ENCODE measurements at regions not wholly inside any gene's neighbourhood (a gene's known extent, or its start where the extent isn't known, plus 50 kb on each side); places are given as distances from the start of the nearest gene placed in this dataset.
"Not testable (repeated sequence)": the region's sequence is repeated elsewhere in the genome, so short reads cannot be mapped to it uniquely, and the experiment has no call there.

DNA sequence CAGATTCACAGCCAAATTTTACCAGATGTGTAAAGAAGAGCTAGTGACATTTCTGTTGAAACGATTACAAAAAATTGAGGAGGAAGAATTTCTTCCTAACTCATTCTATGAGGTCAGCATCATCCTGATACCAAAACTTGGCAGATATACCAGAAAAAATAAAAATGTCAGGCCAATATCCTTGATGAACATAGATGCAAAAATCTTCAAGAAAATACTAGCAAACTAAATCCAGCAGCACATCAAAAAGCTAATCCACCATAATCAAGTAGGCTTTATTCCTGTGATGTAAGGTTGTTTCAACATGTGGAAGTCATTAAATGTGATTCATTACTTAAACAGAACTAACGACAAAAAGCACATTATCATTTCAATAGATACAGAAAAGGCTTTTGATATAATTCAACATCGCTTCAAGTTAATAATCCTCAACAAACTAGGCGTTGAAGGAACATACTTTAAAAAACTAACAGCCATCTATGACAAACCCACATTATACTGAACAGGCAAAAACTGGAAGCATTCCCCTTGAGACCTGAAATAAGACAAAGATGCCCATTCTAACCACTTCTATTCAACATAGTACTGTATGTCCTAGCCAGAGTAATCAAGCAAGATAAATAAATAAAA is 807.7 kb upstream of the ZWINT start:
- no peak for DNase-seq (ENCODE audit: low spot score)

DNA sequence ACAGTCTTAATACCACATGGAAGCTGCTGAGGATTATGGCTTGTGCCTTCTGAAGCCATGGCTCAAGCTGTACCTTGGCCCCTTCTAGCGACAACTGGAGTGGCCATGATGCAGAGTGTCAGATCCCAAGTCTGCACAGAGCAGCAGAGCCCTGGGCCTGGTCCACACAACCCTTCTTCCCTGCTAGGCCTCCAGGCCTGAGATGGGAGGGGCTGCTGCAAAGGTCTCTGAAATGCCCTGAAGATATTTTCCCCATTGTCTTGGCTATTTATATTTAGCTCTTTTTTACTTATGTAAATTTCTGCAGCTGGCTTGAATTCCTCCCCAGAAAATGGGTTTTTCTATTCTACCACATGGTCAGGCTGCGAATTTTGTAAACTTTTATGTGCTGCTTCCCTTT is 804.6 kb upstream of the ZWINT start:
- DNase-seq (ENCODE audit: low spot score): no peak

DNA sequence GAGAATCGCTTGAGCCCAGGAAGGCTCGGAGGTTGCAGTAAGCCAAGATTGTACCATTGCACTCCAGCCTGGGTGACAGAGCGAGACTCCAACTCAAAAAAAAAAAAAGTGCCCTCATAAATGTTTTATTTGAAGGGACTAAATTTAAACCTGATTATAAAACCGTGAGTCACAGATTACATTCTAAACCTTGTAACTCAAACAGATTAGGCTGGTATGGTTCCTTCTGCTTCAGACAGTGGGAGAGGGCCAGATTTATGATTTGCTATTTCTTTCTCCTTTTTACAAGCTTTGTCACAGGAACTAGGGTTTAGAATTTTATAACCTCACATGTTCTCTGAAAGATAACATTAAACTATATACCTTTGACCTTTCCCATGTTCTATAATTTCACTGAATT is 801.2 kb upstream of the ZWINT start:
- no peak for DNase-seq (ENCODE audit: low spot score)

DNA sequence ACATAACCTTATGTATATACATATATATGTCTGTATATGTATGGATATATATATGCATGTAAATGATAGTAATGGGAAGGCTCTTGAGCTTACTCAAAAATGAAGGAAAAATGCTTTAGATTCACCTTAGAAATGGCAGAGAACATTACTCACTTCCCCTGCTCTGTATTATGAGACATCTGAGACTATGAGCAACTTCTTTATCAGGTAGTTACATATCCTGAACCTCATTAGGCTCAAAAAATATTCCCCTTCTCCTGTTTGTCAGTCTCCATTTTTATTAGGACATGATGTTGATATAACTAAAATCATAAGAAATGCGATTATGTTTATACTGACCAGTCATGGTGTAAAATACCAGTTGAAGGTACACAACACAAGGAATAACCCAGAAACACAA is 800.1 kb upstream of the ZWINT start:
- DNase-seq (ENCODE audit: low spot score): no peak

- DNase-seq (ENCODE audit: low spot score): no peak
Observed at GRCh38 chr10:57145548-57145947, 784.5 kb upstream of the ZWINT start.

- DNase-seq (ENCODE audit: low spot score): no peak
Observed at GRCh38 chr10:57142925-57143576, 782.0 kb upstream of the ZWINT start.

GRCh38 chr10:57141708-57142107 is 780.6 kb upstream of the ZWINT start:
- DNase-seq (ENCODE audit: low spot score): no peak

DNA sequence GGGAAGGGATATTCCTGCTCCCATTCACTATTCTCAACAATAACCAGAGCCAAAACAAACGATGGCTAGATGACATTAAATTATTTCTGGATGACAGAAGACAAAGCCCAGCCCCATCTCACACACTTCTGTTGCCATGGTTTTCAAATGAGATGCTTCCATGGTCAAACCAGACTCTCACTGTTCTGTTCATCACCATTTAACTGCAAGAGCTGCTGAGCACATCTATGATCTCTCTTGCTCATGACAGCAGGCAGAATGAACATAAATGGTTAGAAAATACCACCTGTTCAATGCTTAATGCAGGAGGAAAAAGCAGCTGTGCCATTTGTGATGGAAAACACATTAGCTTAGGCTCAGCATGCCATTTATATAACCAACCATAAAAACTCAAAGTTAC is 758.6 kb upstream of the ZWINT start:
- DNase-seq (ENCODE audit: low spot score): no peak

GRCh38 chr10:57113545-57113944 is 752.5 kb upstream of the ZWINT start:
- DNase-seq (ENCODE audit: low spot score): no peak

GRCh38 chr10:57102236-57102635 is 741.2 kb upstream of the ZWINT start:
- no peak for DNase-seq (ENCODE audit: low spot score)

DNA sequence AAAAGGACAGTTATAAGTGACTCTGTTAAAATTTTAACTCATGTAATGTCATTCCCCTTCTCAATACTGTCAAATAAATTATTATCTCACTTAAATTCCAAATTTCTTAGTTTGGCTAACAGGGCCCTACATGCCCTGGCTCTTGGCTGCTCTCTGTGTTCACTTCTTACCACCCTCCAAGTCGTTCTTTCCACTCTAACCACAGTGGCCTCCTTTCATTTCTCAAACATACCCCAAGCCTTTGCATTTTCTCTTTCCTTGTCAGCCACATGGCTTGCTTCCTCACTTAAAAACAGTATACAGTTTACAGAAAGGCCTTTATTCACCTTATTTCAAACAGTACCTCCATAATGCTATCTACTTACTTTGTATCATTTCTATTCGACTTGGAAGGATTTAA is 737.1 kb upstream of the ZWINT start:
- no peak for DNase-seq (ENCODE audit: low spot score)

DNA sequence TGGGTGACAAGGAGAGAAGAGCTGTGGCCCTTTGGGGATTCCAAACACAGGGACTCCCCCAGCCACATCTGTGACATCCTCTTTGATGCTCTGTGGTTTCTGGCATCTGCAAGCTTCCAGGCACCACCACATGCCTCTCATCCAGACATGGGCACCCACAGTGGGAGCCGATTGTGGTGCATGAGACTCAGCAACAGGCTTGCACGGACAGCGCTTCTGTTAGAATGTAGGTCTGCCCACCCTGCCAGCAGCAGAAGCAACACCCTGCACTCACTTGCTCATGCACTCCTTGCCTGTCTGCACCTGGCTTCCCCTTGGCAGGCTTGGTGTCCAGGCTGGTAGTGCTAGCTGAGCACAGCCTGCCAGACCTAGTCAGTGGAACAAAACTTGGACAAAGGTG is 735.0 kb upstream of the ZWINT start:
- no peak for DNase-seq (ENCODE audit: low spot score)

DNA sequence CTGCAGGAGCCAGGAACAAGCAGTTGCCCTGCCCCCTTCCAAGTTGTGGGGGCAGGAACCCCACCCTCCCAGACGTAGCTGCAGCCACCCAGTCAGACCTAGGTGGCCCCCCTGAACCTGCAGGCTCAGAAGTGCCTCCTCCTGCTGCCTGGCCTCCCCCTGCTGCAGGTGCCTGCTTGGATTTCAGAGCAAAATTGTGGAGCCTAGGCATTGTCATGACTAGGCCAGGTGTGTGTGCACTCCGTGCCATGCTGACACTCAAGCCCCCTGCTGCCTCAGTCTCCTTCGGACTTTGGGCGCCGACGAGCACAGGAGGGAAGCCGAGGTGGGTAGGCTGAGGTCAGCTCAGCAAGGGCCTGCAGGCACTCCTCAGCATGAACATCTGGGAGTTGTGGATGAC is 733.9 kb upstream of the ZWINT start:
- no peak for DNase-seq (ENCODE audit: low spot score)

- no peak for DNase-seq (ENCODE audit: low spot score)
Observed at GRCh38 chr10:57094083-57094482, 733.0 kb upstream of the ZWINT start.

- DNase-seq (ENCODE audit: low spot score): no peak
Observed at GRCh38 chr10:57053530-57053929, 692.5 kb upstream of the ZWINT start.

- no peak for DNase-seq (ENCODE audit: low spot score)
Observed at GRCh38 chr10:57049096-57049495, 688.0 kb upstream of the ZWINT start.

GRCh38 chr10:57038531-57038930 is 677.5 kb upstream of the ZWINT start:
- no peak for DNase-seq (ENCODE audit: low spot score)

GRCh38 chr10:57035310-57035709 is 674.3 kb upstream of the ZWINT start:
- DNase-seq (ENCODE audit: low spot score): no peak

DNA sequence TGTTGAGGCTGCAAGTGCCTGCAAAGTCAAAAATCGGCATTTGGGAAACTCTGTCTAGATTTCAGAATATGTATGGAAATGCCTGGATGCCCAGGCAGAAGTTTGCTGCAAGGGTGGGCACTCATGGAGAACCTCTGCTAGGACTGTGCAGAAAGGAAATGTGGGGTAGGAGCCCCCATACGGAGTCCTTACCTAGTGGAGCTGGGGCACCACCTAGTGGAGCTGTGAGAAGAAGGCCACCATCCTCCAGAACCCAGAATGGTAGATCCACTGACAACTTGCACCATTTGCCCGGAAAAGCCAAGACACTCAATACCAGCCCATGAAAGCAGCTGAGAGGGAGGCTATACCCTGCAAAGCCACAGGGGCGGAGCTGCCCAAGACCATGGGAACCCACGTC is 671.2 kb upstream of the ZWINT start:
- not testable (repeated sequence) for DNase-seq (ENCODE audit: low spot score)

GRCh38 chr10:57031346-57031745 is 670.3 kb upstream of the ZWINT start:
- no peak for DNase-seq (ENCODE audit: low spot score)

DNA sequence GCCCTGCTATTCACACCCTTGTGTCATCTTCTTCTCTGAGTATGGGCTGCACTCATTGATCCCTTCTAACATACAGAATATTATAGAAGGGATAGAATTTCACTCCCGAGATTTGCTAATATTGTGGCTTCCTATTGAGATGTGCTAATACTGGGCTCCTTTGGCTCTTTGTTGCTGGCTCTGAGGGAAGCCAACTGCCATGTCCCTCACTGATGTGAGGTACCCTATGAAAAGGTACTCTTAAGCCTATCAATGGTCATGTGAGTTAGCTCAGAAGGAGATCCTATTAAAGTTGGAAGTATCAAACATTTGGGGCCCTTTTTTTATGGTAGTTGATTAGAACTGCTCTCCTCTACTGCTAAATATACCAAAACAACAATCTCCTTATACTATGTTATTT is 665.2 kb upstream of the ZWINT start:
- DNase-seq (ENCODE audit: low spot score): no peak

- no peak for DNase-seq (ENCODE audit: low spot score)
Observed at GRCh38 chr10:57023626-57024025, 662.6 kb upstream of the ZWINT start.

DNA sequence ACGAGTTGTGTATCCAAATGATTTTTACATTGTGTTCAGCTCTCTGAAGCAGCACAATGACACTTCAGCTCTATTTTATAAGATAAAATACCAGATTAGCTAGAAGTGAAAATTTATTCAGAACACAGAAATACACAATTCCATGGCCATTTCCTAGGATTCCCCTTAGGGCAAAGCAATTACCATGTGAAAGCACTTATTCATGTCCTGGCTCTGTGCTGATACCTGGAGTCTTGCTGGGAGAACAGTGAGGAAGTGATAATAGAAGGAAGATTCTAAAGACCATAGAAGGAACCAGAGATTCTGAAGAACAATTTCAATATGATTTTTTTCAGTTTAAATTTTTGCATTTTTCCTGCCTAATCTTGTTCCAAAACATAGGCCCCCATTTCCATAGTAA is 657.4 kb upstream of the ZWINT start:
- no peak for DNase-seq (ENCODE audit: low spot score)

DNA sequence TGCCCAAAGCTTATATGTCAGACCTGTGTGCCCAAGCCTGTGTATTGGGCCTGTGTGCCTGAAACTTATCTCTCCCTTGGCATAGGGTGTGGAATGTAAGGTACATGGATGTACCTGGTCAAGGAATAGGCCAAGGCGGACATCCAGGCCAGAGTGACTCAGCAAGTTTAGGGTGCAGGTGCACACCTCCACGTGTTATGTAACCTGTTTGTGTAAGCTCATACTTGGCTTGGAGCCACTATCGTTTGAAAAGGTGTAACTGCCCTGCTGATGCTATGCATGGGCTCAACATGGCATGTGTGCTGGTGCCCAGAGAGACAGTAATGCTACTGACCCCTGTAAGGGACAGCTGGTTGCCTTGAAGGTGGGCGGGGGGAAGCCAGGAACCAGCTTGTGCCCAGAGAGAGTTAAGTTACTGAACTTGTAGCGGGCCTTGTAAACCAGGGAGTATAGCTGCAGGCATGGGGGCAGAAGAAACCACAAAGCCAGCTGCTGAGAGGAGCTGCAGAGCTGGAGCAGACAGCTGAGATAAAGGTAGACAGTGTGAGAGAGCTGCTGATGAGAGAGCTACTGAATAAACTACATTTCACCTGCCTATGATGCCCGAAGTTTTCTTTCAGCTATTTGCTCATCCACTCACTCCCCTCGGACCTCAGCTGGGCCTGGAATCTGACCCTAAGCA is 656.4 kb upstream of the ZWINT start:
- DNase-seq (ENCODE audit: low spot score): no peak

Measured in hepatic stellate cell (primary cell).